Esophagus muscularis mucosa (tissue), 4 donors: ENCODE measurements at regions not wholly inside any gene's neighbourhood (a gene's known extent, or its start where the extent isn't known, plus 50 kb on each side); places are given as distances from the start of the nearest gene placed in this dataset.

Experiments
- DNase-seq: peaks from one replicate; pipeline ENCODE4 v3.0.0-alpha.2; 2017; ENCODE audit errors: extremely low spot score
- H3K27ac ChIP-seq, 4 donors: fragments of 200-600 bp; sonication (generic); replicated peaks in 1 of 4; 1 replicate in 3 of 4; 2 replicates in 1 of 4; pipeline ENCODE4 v1.5.1; 2016 to 2019; ENCODE audit warnings: mild to moderate bottlenecking in 1 of 4
- H3K27me3 ChIP-seq, 4 donors: fragments of 200-600 bp; sonication (generic); one replicate each; pipeline versions ENCODE4 v1.5.1 to v1.6.0; 2016 to 2019
- H3K36me3 ChIP-seq, 4 donors: fragments of 200-600 bp; sonication (generic); one replicate each; pipeline ENCODE4 v1.5.1; 2016 to 2019
- H3K4me1 ChIP-seq, 4 donors: fragments of 200-600 bp; sonication (generic); one replicate each; pipeline ENCODE4 v1.5.1; 2016 to 2019
- H3K4me3 ChIP-seq, 4 donors: fragments of 200-600 bp; sonication (generic); 1 replicate in 2 of 4; 2 replicates in 2 of 4; pipeline ENCODE4 v1.5.1; 2016 to 2019; ENCODE audit warnings: mild to moderate bottlenecking in 4 of 4, moderate library complexity in 1 of 4
- H3K9me3 ChIP-seq, 4 donors: fragments of 200-600 bp; sonication (generic); 1 replicate in 3 of 4; 2 replicates in 1 of 4; pipeline ENCODE4 v1.5.1; 2016 to 2019
- CTCF ChIP-seq, 3 experiments: fragments of 200-600 bp in 2 of 3; fragments of 450-650 bp in 1 of 3; sonication (generic) in 2 of 3; IDR thresholded peaks; one replicate each; pipeline ENCODE4 v1.5.1; 2017 to 2019; ENCODE audit warnings: antibody characterized with exemption in 3 of 3, mild to moderate bottlenecking in 2 of 3, moderate library complexity in 1 of 3
- EP300 ChIP-seq: sonication (generic); formaldehyde crosslinking; IDR thresholded peaks from one replicate; pipeline ENCODE4 v1.6.1; 2017; ENCODE audit warnings: antibody characterized with exemption
- POLR2A ChIP-seq: fragments of 450-650 bp; IDR thresholded peaks from one replicate; pipeline ENCODE4 v1.6.1; 2017; ENCODE audit warnings: antibody characterized with exemption, moderate library complexity, mild to moderate bottlenecking, low read depth
- POLR2AphosphoS5 ChIP-seq, 2 donors: sonication (generic); formaldehyde crosslinking; IDR thresholded peaks; one replicate each; pipeline ENCODE4 v1.6.1; 2017; ENCODE audit warnings: antibody characterized with exemption in 2 of 2
- WGBS: methylation state at CpG from one replicate; pipeline ENCODE4 v1.1.5; 2018; 5-methylcytosine and 5-hydroxymethylcytosine counted together
- intact Hi-C: fragments of 100-400 bp; cut with DNase I; formaldehyde crosslinking; loops from one replicate; pipeline ENCODE4 v1.15.1; 2023

GRCh38 chr4:17273047-17273446 lies 238.8 kb downstream of the QDPR start:
- H3K4me1 ChIP-seq = no peaks in the 10 kb centered on the region
- intact Hi-C loops = no loop called here
- TF ChIP-seq EP300 = no peak
- TF ChIP-seq POLR2AphosphoS5 (IDR thresholded peaks at IDR 0.05) = no peak
- no peak for TF ChIP-seq POLR2A
- no peaks in the 10 kb centered on the region for H3K36me3 ChIP-seq
- H3K27ac ChIP-seq = no peak overlapping the region
- no peaks in the 10 kb centered on the region for H3K27me3 ChIP-seq
- no peak for DNase-seq
- H3K9me3 ChIP-seq = no peaks in the 10 kb centered on the region
- H3K4me3 ChIP-seq = no peak overlapping the region

GRCh38 chr4:17272154-17272553 lies 239.7 kb downstream of the QDPR start:
- TF ChIP-seq POLR2AphosphoS5 (IDR thresholded peaks at IDR 0.05) (no peak), EP300 (no peak), POLR2A (no peak), CTCF (IDR thresholded peaks at IDR 0.05) (no peak)
- H3K4me1 ChIP-seq = no peaks in the 10 kb centered on the region
- intact Hi-C loops = no loop called here
- no peak for DNase-seq
- no peaks in the 10 kb centered on the region for H3K9me3 ChIP-seq
- no peak overlapping the region for H3K4me3 ChIP-seq
- H3K36me3 ChIP-seq = no peaks in the 10 kb centered on the region
- 82% methylated on average over 6 of the region's 6 CpGs for WGBS
- H3K27ac ChIP-seq = no peak overlapping the region
- no peaks in the 10 kb centered on the region for H3K27me3 ChIP-seq

DNA sequence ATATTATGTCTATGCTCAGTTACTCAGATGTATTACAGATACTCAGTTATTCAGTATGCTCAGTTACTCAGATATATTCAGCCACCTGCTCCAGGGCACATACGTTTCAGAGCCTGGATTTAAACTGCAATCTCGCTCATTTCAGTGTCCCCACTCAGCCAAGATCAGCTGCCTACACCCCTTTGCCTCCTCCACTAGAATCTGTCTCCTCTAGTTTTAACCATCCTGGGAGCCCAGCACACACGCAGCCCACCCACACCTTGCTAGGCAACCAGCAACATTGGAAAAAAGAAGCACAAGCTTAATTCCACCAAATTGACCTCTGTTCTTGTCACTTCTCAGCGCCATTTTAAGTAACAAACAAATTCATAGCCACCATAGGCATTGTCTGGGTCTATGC lies 246.2 kb downstream of the QDPR start:
- TF ChIP-seq POLR2AphosphoS5 (IDR thresholded peaks at IDR 0.05) (no peak), EP300 (no peak), POLR2A (no peak), CTCF (IDR thresholded peaks at IDR 0.05) (no peak)
- WGBS = 93% methylated on average over 4 of the region's 4 CpGs
- Histone ChIP-seq H3K27ac (no peak overlapping the region), H3K27me3 (no peaks in the 10 kb centered on the region), H3K4me1 (no peaks in the 10 kb centered on the region), H3K4me3 (no peak overlapping the region), H3K36me3 (no peaks in the 10 kb centered on the region), H3K9me3 (no peaks in the 10 kb centered on the region)
- DNase-seq = no peak
- intact Hi-C loops = no loop called here

DNA sequence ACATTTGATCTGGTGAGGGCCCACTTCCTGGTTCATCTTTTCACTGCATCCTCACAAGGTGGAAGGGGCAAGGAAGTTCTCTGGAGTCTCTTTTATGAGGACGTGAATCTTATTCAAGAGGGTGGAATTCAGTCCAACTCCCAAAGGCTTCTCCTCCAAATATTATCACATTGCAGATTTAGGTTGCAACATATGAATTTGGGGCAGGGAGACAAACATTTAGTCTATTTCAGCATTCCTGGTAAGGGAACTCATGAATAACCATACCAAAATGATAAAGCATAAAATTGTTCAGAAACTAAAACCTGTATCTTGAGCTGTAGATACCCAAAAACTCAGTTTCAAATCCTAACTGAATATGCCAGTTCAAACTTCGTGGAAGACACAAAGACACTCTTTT lies 246.8 kb downstream of the QDPR start:
- H3K4me3 ChIP-seq = no peak overlapping the region
- no peak for DNase-seq
- intact Hi-C loops = no loop called here
- H3K27me3 ChIP-seq = no peaks in the 10 kb centered on the region
- TF ChIP-seq POLR2A (no peak), CTCF (IDR thresholded peaks at IDR 0.05) (no peak), POLR2AphosphoS5 (IDR thresholded peaks at IDR 0.05) (no peak), EP300 (no peak)
- no peaks in the 10 kb centered on the region for H3K36me3 ChIP-seq
- WGBS = 67% methylated on average over 2 of the region's 2 CpGs
- H3K4me1 ChIP-seq = no peaks in the 10 kb centered on the region
- no peak overlapping the region for H3K27ac ChIP-seq
- H3K9me3 ChIP-seq = no peaks in the 10 kb centered on the region

DNA sequence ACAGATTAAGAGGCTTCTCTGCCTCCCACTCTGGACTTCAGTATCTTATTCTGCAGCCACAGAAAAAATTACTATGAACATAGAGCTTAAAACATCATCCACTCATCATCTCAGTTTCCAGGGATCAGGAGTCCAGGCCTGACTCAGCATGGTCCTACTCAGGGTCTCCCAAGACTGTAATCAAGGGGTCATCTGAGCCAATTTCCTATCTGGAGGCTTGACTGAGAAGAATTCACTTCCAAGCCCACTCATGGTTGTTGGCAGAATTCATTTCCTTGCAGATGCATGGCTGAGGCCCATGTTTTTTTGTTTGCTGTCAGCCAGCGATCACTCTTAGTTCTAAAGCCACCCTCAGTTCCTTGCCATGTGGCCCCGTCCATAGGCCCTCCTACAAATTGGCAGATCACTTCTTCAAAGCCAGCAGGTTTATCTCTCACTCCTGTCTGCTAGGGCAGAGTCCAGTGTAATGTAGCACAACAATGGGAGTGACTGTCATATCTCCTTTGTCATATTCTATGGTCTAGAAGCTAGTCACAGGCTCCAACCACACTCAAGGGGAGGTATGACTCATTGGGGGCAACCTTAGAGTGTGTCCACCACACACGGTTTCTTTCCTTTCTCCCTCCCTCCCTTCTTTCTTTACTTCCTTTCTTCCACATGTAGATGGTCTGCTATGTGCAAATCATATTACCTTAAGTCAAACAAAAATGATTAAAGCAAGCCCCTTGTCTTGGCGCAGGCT lies 251.6 kb downstream of the QDPR start:
- Histone ChIP-seq H3K27ac (no peak overlapping the region), H3K36me3 (no peaks in the 10 kb centered on the region), H3K27me3 (no peaks in the 10 kb centered on the region), H3K4me1 (no peaks in the 10 kb centered on the region), H3K9me3 (no peaks in the 10 kb centered on the region), H3K4me3 (no peak overlapping the region)
- WGBS = 78% methylated on average over 4 of the region's 4 CpGs
- intact Hi-C loops = no loop called here
- TF ChIP-seq EP300 = no peak
- no peak for TF ChIP-seq POLR2A
- no peak for TF ChIP-seq CTCF (IDR thresholded peaks at IDR 0.05)
- TF ChIP-seq POLR2AphosphoS5 (IDR thresholded peaks at IDR 0.05) = no peak
- peak; percentile 74 for DNase-seq
